ENCODE measurements at regions not wholly inside any gene's neighbourhood (a gene's known extent, or its start where the extent isn't known, plus 50 kb on each side); places are given as distances from the start of the nearest gene placed in this dataset.

GRCh38 chr2:126776692-126777619 is 121.0 kb downstream of the GYPC start:
- TF ChIP-seq EZH2 (IDR thresholded peaks at IDR 0.05; ENCODE audit: low read length) (peak; percentile 51), CTCF (optimal IDR thresholded peaks at IDR 0.05 in 1 of 3, IDR thresholded peaks at IDR 0.05 in 1 of 3, conservative IDR thresholded peaks at IDR 0.05 in 1 of 3; ENCODE audit: extremely low read depth in 1 of 3, insufficient read depth in 2 of 3, low read length in 3 of 3) (peak; percentile 80 to 96 (median 87))

Measured in keratinocyte (primary cell).